Neural cell (in vitro differentiated cells): ENCODE measurements at regions not wholly inside any gene's neighbourhood (a gene's known extent, or its start where the extent isn't known, plus 50 kb on each side); places are given as distances from the start of the nearest gene placed in this dataset.

Source experiments
- RAD21 ChIP-seq: fragments of 450-650 bp; conservative IDR thresholded peaks from 2 replicates; pipeline ENCODE4 v1.6.1; 2014; ENCODE audit warnings: antibody characterized with exemption, mild to moderate bottlenecking, moderate library complexity
- TAF1 ChIP-seq: IDR thresholded peaks from 2 replicates; pipeline ENCODE4 v1.6.1; 2012; ENCODE audit warnings: low read depth

DNA sequence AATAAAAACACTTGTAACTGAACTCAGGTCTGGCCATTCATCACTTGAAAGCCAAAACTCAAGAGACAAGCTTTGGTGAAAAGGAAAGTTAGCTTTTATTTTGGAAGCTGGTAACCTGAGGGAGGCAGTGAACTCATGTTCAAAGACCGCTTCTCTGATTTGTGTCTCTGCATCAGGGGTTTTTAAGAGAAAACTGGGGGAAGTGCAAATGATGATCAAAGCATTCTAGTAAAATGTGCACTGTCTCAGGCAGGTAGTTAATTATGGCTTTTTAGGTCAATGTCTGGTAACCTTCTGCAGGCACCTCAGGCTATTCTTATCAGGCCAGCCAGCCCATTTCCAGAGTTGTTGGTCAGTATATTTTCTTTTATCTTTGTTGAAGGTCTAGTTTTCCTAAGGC lies 162.2 kb downstream of the SYT10 start:
- TF ChIP-seq TAF1 (no peak), RAD21 (no peak)
